ENCODE measurements at regions not wholly inside any gene's neighbourhood (a gene's known extent, or its start where the extent isn't known, plus 50 kb on each side); places are given as distances from the start of the nearest gene placed in this dataset.

DNA sequence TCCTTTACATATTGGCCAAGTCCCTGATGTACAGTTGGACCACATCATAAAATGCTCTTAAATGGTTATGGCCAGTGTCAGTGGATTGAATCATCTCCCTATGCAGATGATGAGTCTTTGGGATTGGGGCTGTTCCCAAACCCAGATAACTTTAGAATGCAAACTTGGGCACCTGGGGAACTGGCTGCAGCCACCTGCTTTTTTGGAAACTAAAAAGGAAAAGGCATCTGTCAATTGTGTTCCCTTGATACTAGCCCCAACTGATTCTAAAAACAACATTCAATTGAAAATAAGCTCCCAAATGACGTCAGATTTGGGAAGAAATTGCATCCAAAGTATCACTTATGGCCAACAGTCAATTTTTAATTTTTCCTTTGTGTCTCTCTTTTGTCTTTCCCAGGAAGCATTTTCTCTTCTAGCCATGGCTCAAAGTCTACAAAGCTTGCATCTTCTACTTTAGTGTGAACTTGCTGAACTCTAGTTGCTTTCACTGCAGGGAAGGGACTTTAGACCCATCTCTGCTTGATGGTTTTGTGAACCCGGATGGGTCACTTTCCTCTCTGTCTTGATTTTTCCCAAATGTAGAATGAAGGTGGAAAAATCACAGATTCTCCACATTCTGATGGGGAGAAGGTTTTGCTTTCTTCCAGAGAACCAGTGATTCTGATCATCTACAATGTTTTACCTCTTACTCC is 402.3 kb upstream of the USP24 start:
- Histone ChIP-seq H3K27me3 (ENCODE audit: insufficient read depth, low read length) (no peaks in the 10 kb centered on the region), H3K56ac (ENCODE audit: insufficient read length, low read depth, low read length) (no peak overlapping the region), H3K27ac (ENCODE audit: insufficient read length, low read depth, low read length) (no peak overlapping the region), H3K4me1 (ENCODE audit: insufficient read depth, low read length) (no peaks in the 10 kb centered on the region), H4K8ac (replicated peaks; ENCODE audit: insufficient read length, low read depth, low read length) (no peak overlapping the region), H2AFZ (ENCODE audit: low read length) (no peak overlapping the region), H2BK12ac (ENCODE audit: insufficient read length, low read depth, low read length) (no peak overlapping the region), H4K5ac (ENCODE audit: insufficient read length, low read depth, low read length) (no peak overlapping the region), H4K20me1 (ENCODE audit: control insufficient read depth, insufficient read depth, insufficient read length) (no peaks in the 10 kb centered on the region), H2BK5ac (ENCODE audit: insufficient read length, low read length) (no peak overlapping the region), H3K4ac (ENCODE audit: low read depth, low read length) (no peak overlapping the region), H3K9ac (ENCODE audit: extremely low read depth, insufficient read length, low read length) (no peak overlapping the region), H4K91ac (ENCODE audit: insufficient read length, low read depth, low read length) (no peak overlapping the region), H3T11ph (ENCODE audit: low read length) (no peak overlapping the region), H2AK5ac (ENCODE audit: insufficient read length, low read length) (no peak overlapping the region), H3K23me2 (ENCODE audit: insufficient read length, low read depth, low read length, poor library complexity, severe bottlenecking) (no peaks in the 10 kb centered on the region), H2BK120ac (ENCODE audit: low read depth, low read length, poor library complexity, severe bottlenecking) (no peak overlapping the region), H2BK20ac (ENCODE audit: low read depth, low read length, poor library complexity, severe bottlenecking) (no peak overlapping the region), H2BK15ac (ENCODE audit: low read depth, low read length) (no peak overlapping the region), H3K4me2 (ENCODE audit: insufficient read depth, insufficient read length, low read length) (no peak overlapping the region), H3K79me1 (ENCODE audit: insufficient read depth, low read depth, low read length, poor library complexity, severe bottlenecking) (no peaks in the 10 kb centered on the region), H3K14ac (ENCODE audit: insufficient read depth, low read length) (no peak overlapping the region), H3K9me3 (ENCODE audit: control insufficient read depth, low read depth, low read length) (no peaks in the 10 kb centered on the region), H3K79me2 (ENCODE audit: insufficient read depth, low read length) (no peaks in the 10 kb centered on the region), H3K23ac (ENCODE audit: insufficient read length, low read depth, low read length) (no peak overlapping the region), H3K18ac (ENCODE audit: insufficient read length, low read depth, low read length) (no peak overlapping the region)
- no peak overlapping the region for H3K27ac Mint-ChIP-seq
- H3K36me3 Mint-ChIP-seq (ENCODE audit: insufficient read depth in 1 of 3, low read depth in 3 of 3): no peaks in the 10 kb centered on the region; a peak in 1 of 7 replicates
- H3K4me3 Mint-ChIP-seq: no peak overlapping the region
- TF ChIP-seq, protein P1, sequence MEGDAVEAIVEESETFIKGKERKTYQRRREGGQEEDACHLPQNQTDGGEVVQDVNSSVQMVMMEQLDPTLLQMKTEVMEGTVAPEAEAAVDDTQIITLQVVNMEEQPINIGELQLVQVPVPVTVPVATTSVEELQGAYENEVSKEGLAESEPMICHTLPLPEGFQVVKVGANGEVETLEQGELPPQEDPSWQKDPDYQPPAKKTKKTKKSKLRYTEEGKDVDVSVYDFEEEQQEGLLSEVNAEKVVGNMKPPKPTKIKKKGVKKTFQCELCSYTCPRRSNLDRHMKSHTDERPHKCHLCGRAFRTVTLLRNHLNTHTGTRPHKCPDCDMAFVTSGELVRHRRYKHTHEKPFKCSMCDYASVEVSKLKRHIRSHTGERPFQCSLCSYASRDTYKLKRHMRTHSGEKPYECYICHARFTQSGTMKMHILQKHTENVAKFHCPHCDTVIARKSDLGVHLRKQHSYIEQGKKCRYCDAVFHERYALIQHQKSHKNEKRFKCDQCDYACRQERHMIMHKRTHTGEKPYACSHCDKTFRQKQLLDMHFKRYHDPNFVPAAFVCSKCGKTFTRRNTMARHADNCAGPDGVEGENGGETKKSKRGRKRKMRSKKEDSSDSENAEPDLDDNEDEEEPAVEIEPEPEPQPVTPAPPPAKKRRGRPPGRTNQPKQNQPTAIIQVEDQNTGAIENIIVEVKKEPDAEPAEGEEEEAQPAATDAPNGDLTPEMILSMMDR (conservative IDR thresholded peaks at IDR 0.05): no peak
- DNase-seq: no peak
- H3K4me1 Mint-ChIP-seq: peaks cover 9 to 18% of the 10 kb centered on the region in 2 experiments
- H3K9me3 Mint-ChIP-seq: no peaks in the 10 kb centered on the region; a peak in 1 of 5 replicates
- H3K27me3 Mint-ChIP-seq (ENCODE audit: low read depth): no peaks in the 10 kb centered on the region
- no CpG with 5 or more reads among the region's 2 CpGs for WGBS (ENCODE audit: extremely low coverage, insufficient read length, low lambda C conversion rate)

Measured in H9 (cell line).